ENCODE measurements at regions not wholly inside any gene's neighbourhood (a gene's known extent, or its start where the extent isn't known, plus 50 kb on each side); places are given as distances from the start of the nearest gene placed in this dataset.

DNA sequence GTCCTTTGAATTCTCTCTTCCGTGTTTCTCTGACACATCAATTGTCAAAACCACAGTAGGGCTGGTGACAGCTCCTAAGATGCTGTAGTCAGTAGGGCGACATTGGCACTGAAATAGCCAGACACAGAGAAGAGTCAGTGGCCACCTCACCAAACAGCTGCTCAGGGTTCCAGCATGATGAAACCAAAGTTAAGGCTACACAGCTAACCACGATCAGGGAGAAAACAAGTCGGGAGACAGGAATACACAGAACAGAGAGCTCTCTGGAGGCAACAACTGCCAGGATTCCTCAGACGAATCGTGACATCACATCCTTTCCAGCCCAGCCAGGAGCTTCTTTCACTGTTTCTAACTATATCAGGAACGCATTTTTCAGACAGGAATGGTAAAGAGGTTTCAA, 922.2 kb downstream of the SORCS1 start:
- TF ChIP-seq, protein P1, sequence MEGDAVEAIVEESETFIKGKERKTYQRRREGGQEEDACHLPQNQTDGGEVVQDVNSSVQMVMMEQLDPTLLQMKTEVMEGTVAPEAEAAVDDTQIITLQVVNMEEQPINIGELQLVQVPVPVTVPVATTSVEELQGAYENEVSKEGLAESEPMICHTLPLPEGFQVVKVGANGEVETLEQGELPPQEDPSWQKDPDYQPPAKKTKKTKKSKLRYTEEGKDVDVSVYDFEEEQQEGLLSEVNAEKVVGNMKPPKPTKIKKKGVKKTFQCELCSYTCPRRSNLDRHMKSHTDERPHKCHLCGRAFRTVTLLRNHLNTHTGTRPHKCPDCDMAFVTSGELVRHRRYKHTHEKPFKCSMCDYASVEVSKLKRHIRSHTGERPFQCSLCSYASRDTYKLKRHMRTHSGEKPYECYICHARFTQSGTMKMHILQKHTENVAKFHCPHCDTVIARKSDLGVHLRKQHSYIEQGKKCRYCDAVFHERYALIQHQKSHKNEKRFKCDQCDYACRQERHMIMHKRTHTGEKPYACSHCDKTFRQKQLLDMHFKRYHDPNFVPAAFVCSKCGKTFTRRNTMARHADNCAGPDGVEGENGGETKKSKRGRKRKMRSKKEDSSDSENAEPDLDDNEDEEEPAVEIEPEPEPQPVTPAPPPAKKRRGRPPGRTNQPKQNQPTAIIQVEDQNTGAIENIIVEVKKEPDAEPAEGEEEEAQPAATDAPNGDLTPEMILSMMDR (IDR thresholded peaks at IDR 0.05): no peak
- no peak for TF ChIP-seq POLR2A (IDR thresholded peaks at IDR 0.05)

Data from right lobe of liver (tissue), 4 donors.